Endothelial cell of umbilical vein (primary cell): ENCODE measurements at regions not wholly inside any gene's neighbourhood (a gene's known extent, or its start where the extent isn't known, plus 50 kb on each side); places are given as distances from the start of the nearest gene placed in this dataset.

ENCODE experiments used
- CTCF ChIP-seq, 2 donors: IDR thresholded peaks; 1 replicate in 1 of 2; 2 replicates in 1 of 2; pipeline ENCODE4 v1.5.1; 2011; ENCODE audit warnings: low read length in 2 of 2, mild to moderate bottlenecking in 2 of 2, moderate library complexity in 2 of 2, control low read depth in 1 of 2, inconsistent platforms in 1 of 2, low read depth in 1 of 2; ENCODE audit not compliant: insufficient read depth in 1 of 2; ENCODE audit errors: extremely low read depth in 1 of 2
- EZH2 ChIP-seq: IDR thresholded peaks from 2 replicates; pipeline ENCODE4 v1.6.1; 2012; ENCODE audit warnings: borderline replicate concordance, low read depth, mild to moderate bottlenecking, moderate library complexity, low read length, inconsistent platforms; ENCODE audit not compliant: severe bottlenecking
- FOS ChIP-seq: IDR thresholded peaks from 2 replicates; pipeline ENCODE4 v1.6.1; 2011; ENCODE audit warnings: mild to moderate bottlenecking, low read length, moderate library complexity, borderline replicate concordance; ENCODE audit not compliant: insufficient read depth
- JUN ChIP-seq: IDR thresholded peaks from 2 replicates; pipeline ENCODE4 v1.6.1; 2011; ENCODE audit warnings: borderline replicate concordance, low read depth; ENCODE audit not compliant: insufficient read length, insufficient read depth
- POLR2A ChIP-seq: IDR thresholded peaks from 2 replicates; pipeline ENCODE4 v1.6.1; 2012; ENCODE audit warnings: low read depth, mild to moderate bottlenecking, control low read depth, low read length
- POLR2AphosphoS5 ChIP-seq: IDR thresholded peaks from 2 replicates; pipeline ENCODE4 v1.6.1; 2012; ENCODE audit warnings: low read depth, mild to moderate bottlenecking, control low read depth, low read length, moderate library complexity; ENCODE audit not compliant: insufficient read depth

- TF ChIP-seq CTCF (IDR thresholded peaks at IDR 0.05; ENCODE audit: extremely low read depth in 1 of 2, insufficient read depth in 1 of 2, low read depth in 1 of 2, low read length in 2 of 2) (no peak), JUN (no peak), FOS (no peak), EZH2 (no peak), POLR2A (no peak), POLR2AphosphoS5 (no peak)
Measured at GRCh38 chr12:17579205-17580026, 510.6 kb downstream of the RERGL start.
